HG02973 (cell line): ENCODE measurements at regions not wholly inside any gene's neighbourhood (a gene's known extent, or its start where the extent isn't known, plus 50 kb on each side); places are given as distances from the start of the nearest gene placed in this dataset.

Experiments used
- ATAC-seq: cut with Tn5 transposase; IDR thresholded peaks from one replicate; pipeline ENCODE4 v1.9.1; 2021; ENCODE audit warnings: moderate library complexity; ENCODE audit not compliant: unreplicated experiment

DNA sequence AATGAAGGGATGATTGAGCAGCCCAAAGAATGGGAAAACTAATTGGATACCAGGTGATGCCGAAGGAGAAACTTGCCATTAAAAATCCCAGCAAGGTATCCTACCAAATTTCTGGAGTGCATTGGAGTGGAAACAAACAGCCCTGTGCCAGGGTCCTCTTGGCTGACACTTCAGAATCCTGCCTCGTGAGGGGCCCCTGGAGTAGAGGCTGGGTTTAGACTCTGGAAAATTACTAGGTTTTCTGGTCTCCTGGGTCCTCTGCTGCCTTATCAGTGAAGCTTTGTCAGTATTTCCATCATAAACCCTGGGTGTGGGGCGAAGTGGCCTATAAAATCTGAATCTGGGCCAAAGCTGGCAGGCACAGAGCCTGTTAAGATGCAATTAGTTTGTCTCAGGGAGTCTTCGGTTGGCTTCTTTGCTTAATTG, 289.2 kb upstream of the USP24 start:
- ATAC-seq: no peak

DNA sequence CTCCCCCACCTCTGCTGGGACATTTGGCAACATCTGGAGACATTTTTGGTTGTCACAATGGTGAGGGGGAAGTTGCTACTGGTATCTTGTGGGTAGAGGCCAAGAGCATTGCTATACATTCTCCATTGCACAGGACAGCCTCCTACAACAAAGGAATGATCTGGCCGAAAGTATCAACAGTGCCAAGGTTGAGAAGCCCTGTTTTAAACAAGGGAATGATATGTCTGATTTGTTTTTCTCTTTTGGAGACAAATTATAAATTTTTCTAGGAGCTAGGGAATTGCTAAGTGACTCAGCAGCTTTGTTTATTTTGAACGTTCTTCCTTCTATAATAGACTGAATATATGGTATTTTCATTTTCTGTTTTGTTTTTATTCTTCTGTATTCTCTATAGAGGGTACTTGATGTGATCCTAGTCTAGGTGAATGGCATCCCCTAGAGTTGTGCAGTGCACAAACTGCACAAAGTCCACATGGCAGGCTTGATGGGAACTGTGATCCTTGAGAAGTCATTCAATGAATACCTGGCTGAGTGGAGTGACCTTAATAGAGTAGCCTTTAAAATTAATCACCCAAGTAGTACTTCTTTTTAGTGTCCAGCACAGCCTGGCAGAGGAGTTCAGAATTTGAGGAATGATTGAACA, 288.6 kb upstream of the USP24 start:
- ATAC-seq: no peak

- ATAC-seq: no peak
Measured at GRCh38 chr1:55500601-55501000, 285.4 kb upstream of the USP24 start.

DNA sequence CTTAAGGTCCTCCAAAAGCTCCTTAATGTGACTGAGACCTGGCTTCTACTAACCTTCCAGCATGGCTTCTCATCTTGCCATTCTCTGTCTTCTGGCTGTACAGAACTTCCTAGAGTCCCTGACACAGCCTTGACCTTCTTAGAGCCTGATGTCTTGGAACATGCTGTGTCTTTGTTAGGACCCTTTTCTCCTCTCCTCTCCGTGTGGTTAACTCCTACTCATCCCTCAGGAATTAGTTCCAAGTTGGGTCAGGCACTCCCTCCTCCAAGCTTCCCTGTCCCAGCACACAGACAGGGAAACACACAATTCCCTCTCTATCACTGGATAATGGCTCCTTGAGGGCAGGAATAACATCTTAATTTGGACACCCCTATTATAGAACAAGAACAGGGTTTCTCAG, 275.4 kb upstream of the USP24 start:
- ATAC-seq: no peak

DNA sequence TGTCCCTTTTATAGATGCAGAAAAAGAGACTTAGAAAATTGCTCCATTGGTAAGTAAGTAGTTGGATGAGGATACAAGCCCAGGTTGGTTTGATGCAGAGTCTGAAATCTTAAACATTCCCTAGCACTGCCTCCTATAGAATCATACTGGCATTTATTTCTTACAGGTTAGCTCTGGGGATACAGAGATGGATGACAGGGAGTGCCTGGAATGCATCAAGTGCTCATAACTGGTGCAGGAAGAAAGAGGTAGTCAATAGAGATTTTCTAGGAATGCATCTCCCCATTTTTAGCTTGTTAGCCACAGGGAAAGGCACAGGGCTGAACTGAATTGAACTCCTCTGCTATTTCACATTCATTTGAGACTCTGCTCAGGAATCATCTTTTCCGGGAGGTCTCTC, 269.0 kb upstream of the USP24 start:
- no peak for ATAC-seq

DNA sequence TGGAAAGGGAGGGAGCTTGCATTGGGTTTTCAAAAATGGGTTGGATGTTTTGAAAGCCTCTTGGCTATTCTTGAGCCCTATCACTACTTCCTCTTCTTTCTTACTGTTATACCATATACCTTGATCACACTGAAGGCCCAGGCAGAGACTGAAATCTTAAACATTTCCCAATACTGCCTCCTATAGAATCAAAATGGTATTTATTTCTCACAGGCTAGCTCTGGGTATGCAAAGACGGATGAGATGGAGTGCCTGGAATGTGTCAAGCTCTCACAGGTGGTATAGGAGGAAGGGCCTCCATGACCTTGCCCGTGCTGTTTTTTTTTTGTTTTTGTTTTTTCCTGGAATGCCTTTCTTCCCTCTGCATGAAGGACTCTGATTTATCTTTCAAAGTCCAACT, 268.4 kb upstream of the USP24 start:
- no peak for ATAC-seq

GRCh38 chr1:55481634-55482033, 266.5 kb upstream of the USP24 start:
- ATAC-seq: no peak

DNA sequence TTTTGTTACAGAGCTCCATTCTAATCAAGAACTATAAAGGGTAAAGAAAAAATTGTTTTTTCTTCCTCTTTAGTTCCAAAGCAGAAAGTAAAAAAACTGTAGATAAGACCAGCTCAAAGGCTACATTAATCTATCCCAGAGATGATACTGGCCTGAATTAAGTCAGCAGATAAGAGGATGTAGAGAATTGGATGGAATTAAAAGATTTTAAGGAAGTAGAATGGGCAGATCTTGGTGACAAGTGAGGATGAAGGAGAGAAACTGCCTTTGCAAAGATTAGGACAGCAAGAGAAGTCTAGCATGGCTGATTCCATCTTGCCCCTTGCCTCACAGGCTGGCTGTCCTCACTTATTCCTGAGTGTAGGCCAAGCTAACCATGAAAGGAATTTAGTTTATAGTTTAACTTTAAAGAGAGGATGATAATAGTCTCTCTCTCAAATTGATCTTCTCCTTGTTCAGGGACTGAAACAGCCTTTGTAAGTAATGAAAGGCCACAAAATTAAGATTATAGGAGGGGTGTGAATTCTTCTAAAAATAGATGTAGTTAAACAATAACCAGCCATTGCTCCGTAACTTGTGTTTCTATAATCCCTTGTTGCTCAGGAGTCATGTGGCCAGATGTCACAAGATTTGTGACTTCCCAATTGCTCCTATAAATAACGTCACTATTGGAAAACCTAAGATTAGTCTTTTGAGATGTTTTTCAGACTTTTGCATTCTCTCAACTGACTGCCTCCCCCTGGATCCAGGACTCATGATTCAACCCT, 265.0 kb upstream of the USP24 start:
- ATAC-seq: no peak

DNA sequence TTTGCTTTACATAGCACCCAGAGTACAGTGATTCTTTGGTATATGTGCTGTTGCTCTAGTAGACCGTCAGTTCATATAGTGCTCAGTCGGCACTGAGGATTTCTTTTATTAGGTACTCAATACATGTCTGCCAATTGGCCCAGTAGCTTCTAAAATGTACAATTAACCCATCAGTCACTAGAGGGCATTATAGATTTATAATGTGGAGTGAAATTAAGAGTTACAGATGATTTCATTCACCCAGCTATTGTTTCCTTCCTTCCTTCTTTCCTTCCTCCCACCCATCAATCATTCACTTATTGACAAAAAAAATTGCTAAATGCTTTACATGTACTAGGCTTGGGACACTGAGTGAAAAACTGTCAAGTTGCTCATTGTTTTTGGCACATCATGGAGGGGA, 263.6 kb upstream of the USP24 start:
- no peak for ATAC-seq

DNA sequence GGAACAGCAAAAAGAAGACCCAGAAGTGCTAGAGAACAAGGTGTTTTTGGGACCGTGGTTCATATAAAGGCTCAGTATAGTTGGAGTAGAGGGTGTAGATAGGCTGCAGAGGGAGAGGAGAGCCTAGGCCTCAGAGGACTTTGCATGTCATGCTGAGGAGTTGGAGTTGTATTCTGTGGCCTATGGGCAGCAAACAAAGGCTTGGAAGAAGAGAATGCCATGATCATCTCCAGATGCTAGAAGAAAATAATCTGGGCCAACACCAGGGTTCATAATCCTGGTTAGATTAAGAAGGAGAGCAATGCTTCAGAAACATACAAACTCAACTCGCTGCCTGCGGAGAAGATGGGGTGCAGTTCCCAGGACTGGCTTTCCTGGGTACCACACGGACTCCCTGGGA, 262.8 kb upstream of the USP24 start:
- ATAC-seq: no peak

DNA sequence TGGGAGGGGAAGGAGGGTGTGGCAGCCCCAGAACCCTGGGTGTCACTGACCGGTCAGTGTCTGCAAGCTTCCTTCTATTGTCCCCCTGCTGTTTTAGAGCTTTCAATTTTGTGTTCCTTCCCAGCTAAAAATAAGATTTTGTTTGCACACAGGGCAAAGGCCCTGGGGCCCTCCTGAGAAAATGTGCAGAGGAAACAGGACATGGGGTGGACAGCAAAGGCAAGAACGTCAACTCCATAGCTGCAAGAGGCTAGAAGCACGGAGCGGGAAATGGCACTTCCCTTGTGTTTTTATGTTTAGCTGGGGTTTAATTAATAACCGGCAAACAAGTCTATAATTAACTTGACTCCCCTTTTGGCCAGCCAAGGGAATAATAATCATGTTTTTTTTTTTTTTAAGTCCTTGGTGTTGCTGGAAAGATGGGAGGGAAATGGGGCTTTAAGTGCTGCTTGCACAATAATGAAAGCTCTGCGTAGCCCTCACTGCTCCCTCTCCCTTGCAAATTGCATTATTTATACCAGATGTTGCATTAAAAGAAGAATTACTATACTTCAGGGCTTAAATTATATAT, 261.4 kb upstream of the USP24 start:
- ATAC-seq: no peak

- ATAC-seq: no peak
Measured at GRCh38 chr1:55474168-55474786, 259.1 kb upstream of the USP24 start.

DNA sequence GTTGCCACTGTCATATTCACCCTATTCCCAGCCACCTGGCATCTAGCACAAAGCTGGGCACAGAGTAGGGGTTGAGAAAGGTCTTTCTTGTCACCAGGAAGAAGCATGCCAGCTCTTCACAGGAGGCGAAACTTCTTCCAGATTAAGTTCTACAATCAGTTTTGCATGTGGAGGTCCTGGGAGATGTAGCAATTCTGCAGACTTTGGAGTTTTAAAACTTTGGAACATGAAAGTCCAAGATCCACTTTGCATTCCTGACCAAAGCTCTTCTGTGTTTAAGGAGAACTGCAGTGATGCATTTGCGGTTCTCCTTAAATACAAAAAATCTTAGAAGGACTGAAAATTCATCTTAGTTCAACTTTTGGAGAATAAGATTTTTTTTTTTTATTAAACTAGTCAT, 258.5 kb upstream of the USP24 start:
- no peak for ATAC-seq

- no peak for ATAC-seq
Measured at GRCh38 chr1:55472784-55473183, 257.6 kb upstream of the USP24 start.

DNA sequence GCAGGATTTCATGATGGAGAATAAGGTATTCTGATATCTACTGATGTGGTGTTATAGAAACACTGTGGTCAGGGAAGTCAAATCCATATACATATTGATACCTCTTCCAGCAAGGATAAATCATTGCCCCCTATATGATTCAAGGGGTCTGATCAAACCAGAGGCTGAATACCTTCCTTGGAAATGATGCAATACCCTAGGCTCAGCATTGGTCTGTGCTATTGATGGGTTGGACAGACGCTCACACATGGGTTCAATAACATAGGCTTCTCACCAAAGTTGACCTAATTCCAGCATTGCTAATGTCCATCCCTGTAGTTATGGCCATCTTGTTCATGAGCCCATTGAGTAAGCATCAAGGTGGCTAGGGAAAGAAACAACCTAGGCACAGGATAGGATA, 257.0 kb upstream of the USP24 start:
- no peak for ATAC-seq

DNA sequence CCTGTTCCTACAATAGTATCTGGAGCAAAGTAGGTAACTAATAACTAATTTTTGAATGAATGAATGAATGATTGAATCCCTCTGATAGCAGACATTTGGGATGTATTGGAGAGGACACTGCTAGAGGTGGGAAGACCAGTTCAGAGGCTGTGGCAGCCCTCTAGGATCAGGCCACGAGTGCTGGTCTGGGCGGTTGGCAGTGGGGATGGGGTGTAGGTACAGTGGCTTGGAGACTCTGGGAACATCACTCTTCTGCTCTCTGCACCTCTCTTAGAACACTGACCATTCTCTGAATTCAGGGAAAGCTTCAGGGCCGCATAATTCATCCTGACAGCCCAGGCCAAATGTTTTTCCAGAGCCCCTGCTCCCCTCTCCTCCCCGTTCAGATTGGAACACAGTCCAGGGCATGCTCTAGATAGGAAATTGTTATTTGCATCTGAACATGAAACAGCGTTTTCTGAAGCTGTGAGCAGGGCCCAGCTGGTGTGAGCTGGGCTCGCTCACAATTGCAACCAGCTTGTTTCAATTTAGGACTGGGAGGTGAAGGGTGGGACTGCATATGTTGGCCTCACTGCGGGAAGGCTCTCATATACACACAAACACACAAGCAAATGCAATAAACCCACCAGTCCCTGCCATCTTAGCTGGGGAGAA, 253.1 kb upstream of the USP24 start:
- ATAC-seq: no peak

DNA sequence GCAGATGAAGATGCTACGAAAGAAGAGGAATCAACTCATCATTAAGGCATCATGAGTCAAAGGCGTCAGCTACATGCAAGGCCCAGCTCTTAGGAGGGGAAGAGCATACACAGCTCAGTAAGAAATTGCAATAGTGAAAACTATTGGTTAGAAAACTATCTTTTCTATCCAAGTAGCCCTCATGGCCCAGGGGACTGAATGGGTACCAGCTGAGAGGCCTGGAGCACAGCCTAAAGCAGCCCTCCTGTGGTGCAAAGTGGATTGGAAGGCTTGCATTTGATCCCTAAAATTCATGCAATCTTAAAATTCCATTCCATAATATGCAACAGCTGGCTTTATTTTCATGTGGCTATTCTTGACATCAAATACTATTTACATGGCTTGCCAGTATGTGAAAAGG, 251.8 kb upstream of the USP24 start:
- no peak for ATAC-seq

DNA sequence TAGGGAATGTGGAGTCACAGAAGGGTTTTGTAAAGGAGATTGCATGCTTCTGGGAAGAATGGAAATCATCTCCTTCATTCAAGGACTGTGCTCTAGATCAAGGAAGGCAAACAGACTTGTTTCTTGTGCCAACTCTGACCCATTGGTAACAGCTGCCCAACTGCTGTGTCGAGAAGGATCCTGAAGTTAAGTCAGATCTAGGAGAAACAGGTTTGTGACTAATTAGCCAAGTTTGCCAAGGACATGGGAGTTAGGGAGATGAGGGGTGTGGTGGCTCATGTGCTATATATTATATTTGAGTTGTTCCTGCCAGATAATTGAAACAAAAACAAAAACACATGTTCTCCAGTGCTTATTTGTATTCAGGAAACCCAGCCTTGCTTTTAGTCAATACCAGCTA, 251.2 kb upstream of the USP24 start:
- no peak for ATAC-seq

DNA sequence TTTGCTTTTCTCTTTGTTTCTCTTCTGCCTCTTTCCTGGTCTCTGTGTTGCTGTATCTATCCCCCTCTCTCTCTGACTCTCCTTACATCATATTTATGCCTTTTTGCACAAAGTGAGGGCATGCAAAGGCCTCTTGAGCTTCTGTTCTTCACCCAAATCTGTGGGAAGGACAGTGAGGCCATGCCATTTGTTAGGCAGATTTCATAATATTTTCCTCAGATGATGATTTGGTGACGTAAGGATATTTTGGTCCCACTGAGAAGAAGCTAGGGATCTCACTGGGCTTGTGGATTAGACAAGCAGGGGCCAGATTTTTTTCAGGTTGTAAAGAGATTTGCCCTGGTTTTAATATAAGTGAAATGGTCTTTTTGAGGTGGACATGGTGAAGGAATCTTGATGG, 249.4 kb upstream of the USP24 start:
- no peak for ATAC-seq

DNA sequence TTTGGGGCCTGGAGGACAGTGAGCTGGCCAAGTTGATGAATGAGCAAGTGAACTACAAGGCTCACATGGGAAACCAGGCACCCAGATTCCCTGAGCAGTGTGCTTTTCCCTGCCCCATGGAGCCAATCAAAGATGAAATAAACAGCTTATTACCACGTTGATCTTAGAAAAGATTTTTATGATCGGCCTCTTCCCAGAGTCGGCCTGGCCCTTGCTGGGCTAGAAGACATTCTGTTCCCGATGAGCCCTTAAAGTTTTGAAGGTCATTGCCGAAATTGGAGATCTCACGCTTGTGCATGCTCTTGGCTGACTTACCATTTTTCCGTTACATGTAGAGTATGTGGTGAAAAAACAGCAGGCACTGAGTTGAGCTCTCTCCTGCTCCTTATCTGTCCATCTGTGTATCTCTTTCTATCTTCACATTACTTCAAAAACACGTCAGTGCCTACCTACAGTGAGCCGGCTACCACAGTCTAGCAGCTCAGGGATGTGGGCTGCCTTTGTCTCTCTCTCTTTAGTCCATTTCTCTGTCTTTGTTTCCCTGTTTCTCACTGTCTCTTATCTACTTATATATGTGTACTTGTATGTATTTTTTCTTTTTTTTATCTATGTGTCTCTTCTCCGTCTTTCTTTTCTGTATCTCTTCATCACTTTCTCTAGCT, 248.8 kb upstream of the USP24 start:
- ATAC-seq: no peak

- no peak for ATAC-seq
Measured at GRCh38 chr1:55457874-55458273, 242.7 kb upstream of the USP24 start.
